Gastrocnemius medialis (tissue), 4 donors: ENCODE measurements at regions not wholly inside any gene's neighbourhood (a gene's known extent, or its start where the extent isn't known, plus 50 kb on each side); places are given as distances from the start of the nearest gene placed in this dataset.

ENCODE experiments used
- CTCF ChIP-seq, 5 experiments: fragments of 450-650 bp in 3 of 5; fragments of 200-600 bp in 2 of 5; sonication (generic) in 2 of 5; IDR thresholded peaks in 4 of 5; conservative IDR thresholded peaks in 1 of 5; 1 replicate in 4 of 5; 2 replicates in 1 of 5; pipeline ENCODE4 v1.5.1; 2016 to 2019; ENCODE audit warnings: antibody characterized with exemption in 5 of 5, mild to moderate bottlenecking in 3 of 5, moderate library complexity in 3 of 5
- POLR2A ChIP-seq, 2 donors: fragments of 450-650 bp; IDR thresholded peaks; one replicate each; pipeline ENCODE4 v1.6.1; 2017; ENCODE audit warnings: antibody characterized with exemption in 2 of 2, mild to moderate bottlenecking in 2 of 2, moderate library complexity in 2 of 2

- TF ChIP-seq POLR2A (IDR thresholded peaks at IDR 0.05) (no peak), CTCF (IDR thresholded peaks at IDR 0.05 in 4 of 5, conservative IDR thresholded peaks at IDR 0.05 in 1 of 5) (no peak)
Measured at GRCh38 chr17:71765437-71765836, 355.4 kb upstream of the SOX9 start.
